Effector memory CD4-positive, alpha-beta T cell (primary cell): ENCODE measurements at regions not wholly inside any gene's neighbourhood (a gene's known extent, or its start where the extent isn't known, plus 50 kb on each side); places are given as distances from the start of the nearest gene placed in this dataset.

Source experiments
- DNase-seq, 3 donors: peaks; one replicate each; pipeline ENCODE4 v3.0.0-alpha.2; 2020
- H3K27ac ChIP-seq: 2 replicates; pipeline ENCODE4 v1.7.0; 2013; ENCODE audit warnings: mild to moderate bottlenecking, low read length, moderate library complexity; ENCODE audit not compliant: insufficient read depth, poor library complexity, severe bottlenecking
- H3K27me3 ChIP-seq: replicated peaks from 2 replicates; pipeline ENCODE4 v1.7.0; 2013; ENCODE audit warnings: mild to moderate bottlenecking, low read length; ENCODE audit not compliant: insufficient read depth, control insufficient read depth, poor library complexity, severe bottlenecking
- H3K36me3 ChIP-seq: 2 replicates; pipeline ENCODE4 v1.7.0; 2013; ENCODE audit warnings: mild to moderate bottlenecking, low read length, moderate library complexity; ENCODE audit not compliant: control insufficient read depth, insufficient read depth
- H3K4me1 ChIP-seq: 2 replicates; pipeline ENCODE4 v1.7.0; 2013; ENCODE audit warnings: low read length, mild to moderate bottlenecking; ENCODE audit not compliant: control insufficient read depth, insufficient read depth, poor library complexity, severe bottlenecking
- H3K4me3 ChIP-seq: 2 replicates; pipeline ENCODE4 v1.7.0; 2013; ENCODE audit warnings: low read length, low read depth, mild to moderate bottlenecking; ENCODE audit not compliant: insufficient read depth, poor library complexity, severe bottlenecking
- H3K9me3 ChIP-seq: 2 replicates; pipeline ENCODE4 v1.7.0; 2013; ENCODE audit warnings: mild to moderate bottlenecking, low read length, moderate library complexity; ENCODE audit not compliant: control insufficient read depth

- Histone ChIP-seq H3K27me3 (no peaks in the 10 kb centered on the region), H3K4me1 (no peaks in the 10 kb centered on the region), H3K36me3 (no peaks in the 10 kb centered on the region), H3K27ac (no peak overlapping the region), H3K9me3 (no peaks in the 10 kb centered on the region), H3K4me3 (no peak overlapping the region)
- no peak for DNase-seq
These were observed 267.9 kb upstream of the KLF3 start for GRCh38 chr4:38396091-38396490.

GRCh38 chr4:38396845-38397547 is 267.0 kb upstream of the KLF3 start:
- Histone ChIP-seq H3K27ac (no peak overlapping the region), H3K36me3 (no peaks in the 10 kb centered on the region), H3K27me3 (no peaks in the 10 kb centered on the region), H3K4me3 (no peak overlapping the region), H3K9me3 (no peaks in the 10 kb centered on the region), H3K4me1 (no peaks in the 10 kb centered on the region)
- no peak for DNase-seq

- H3K4me3 ChIP-seq, result no peak overlapping the region
- no peaks in the 10 kb centered on the region for H3K4me1 ChIP-seq
- no peaks in the 10 kb centered on the region for H3K27me3 ChIP-seq
- DNase-seq, result no peak
- no peaks in the 10 kb centered on the region for H3K36me3 ChIP-seq
- no peak overlapping the region for H3K27ac ChIP-seq
- H3K9me3 ChIP-seq, result no peaks in the 10 kb centered on the region
These were observed 263.1 kb upstream of the KLF3 start for GRCh38 chr4:38400946-38401345.

GRCh38 chr4:38406243-38406642 is 257.8 kb upstream of the KLF3 start:
- no peaks in the 10 kb centered on the region for H3K27me3 ChIP-seq
- H3K27ac ChIP-seq, result no peak overlapping the region
- H3K4me1 ChIP-seq, result no peaks in the 10 kb centered on the region
- no peaks in the 10 kb centered on the region for H3K9me3 ChIP-seq
- no peak overlapping the region for H3K4me3 ChIP-seq
- H3K36me3 ChIP-seq, result no peaks in the 10 kb centered on the region
- no peak for DNase-seq

GRCh38 chr4:38409852-38410251 is 254.1 kb upstream of the KLF3 start:
- no peaks in the 10 kb centered on the region for H3K36me3 ChIP-seq
- H3K27ac ChIP-seq, result no peak overlapping the region
- no peak for DNase-seq
- no peaks in the 10 kb centered on the region for H3K27me3 ChIP-seq
- no peaks in the 10 kb centered on the region for H3K9me3 ChIP-seq
- H3K4me1 ChIP-seq, result no peaks in the 10 kb centered on the region
- no peak overlapping the region for H3K4me3 ChIP-seq

GRCh38 chr4:38411092-38411491 is 252.9 kb upstream of the KLF3 start:
- no peaks in the 10 kb centered on the region for H3K27me3 ChIP-seq
- no peaks in the 10 kb centered on the region for H3K9me3 ChIP-seq
- no peaks in the 10 kb centered on the region for H3K36me3 ChIP-seq
- H3K4me3 ChIP-seq, result no peak overlapping the region
- H3K4me1 ChIP-seq, result no peaks in the 10 kb centered on the region
- DNase-seq, result no peak
- H3K27ac ChIP-seq, result no peak overlapping the region

- Histone ChIP-seq H3K9me3 (no peaks in the 10 kb centered on the region), H3K27me3 (no peaks in the 10 kb centered on the region), H3K4me1 (no peaks in the 10 kb centered on the region), H3K4me3 (no peak overlapping the region), H3K36me3 (no peaks in the 10 kb centered on the region), H3K27ac (no peak overlapping the region)
- no peak for DNase-seq
These were observed 251.9 kb upstream of the KLF3 start for GRCh38 chr4:38411981-38412536.

GRCh38 chr4:38413524-38414341 is 250.3 kb upstream of the KLF3 start:
- H3K4me1 ChIP-seq, result no peaks in the 10 kb centered on the region
- DNase-seq, result no peak
- no peaks in the 10 kb centered on the region for H3K36me3 ChIP-seq
- no peaks in the 10 kb centered on the region for H3K9me3 ChIP-seq
- H3K27me3 ChIP-seq, result no peaks in the 10 kb centered on the region
- no peak overlapping the region for H3K4me3 ChIP-seq
- no peak overlapping the region for H3K27ac ChIP-seq

GRCh38 chr4:38414410-38414809 is 249.6 kb upstream of the KLF3 start:
- Histone ChIP-seq H3K36me3 (no peaks in the 10 kb centered on the region), H3K9me3 (no peaks in the 10 kb centered on the region), H3K4me1 (no peaks in the 10 kb centered on the region), H3K27ac (no peak overlapping the region), H3K4me3 (no peak overlapping the region), H3K27me3 (no peaks in the 10 kb centered on the region)
- no peak for DNase-seq

- Histone ChIP-seq H3K27ac (no peak overlapping the region), H3K9me3 (no peaks in the 10 kb centered on the region), H3K36me3 (no peaks in the 10 kb centered on the region), H3K4me1 (no peaks in the 10 kb centered on the region), H3K4me3 (no peak overlapping the region), H3K27me3 (no peaks in the 10 kb centered on the region)
- DNase-seq, result no peak
These were observed 248.3 kb upstream of the KLF3 start for GRCh38 chr4:38415682-38416081.
